HCT116 (cell line): ENCODE measurements at regions not wholly inside any gene's neighbourhood (a gene's known extent, or its start where the extent isn't known, plus 50 kb on each side); places are given as distances from the start of the nearest gene placed in this dataset.

Experiments used
- ATAC-seq: fragments of 200-7000 bp; cut with Tn5 transposase; 2 replicates; pipeline ENCODE4 v1.9.1; 2020; ENCODE audit warnings: mild to moderate bottlenecking, moderate library complexity
- BruUV-seq: library from RNA; stranded (reverse); fragments of 400-500 nt; replicated peaks from 2 replicates; lab custom pipeline; 2021; lab: Mats Ljungman, UMichigan
- CTCF ChIA-PET: fragments of 300-600 bp; sonication (Branson Sonifier 250); formaldehyde crosslinking; loops from one replicate; lab custom pipeline; 2021; ENCODE audit warnings: antibody characterized with exemption; lab: Charles Lee
- POLR2A ChIA-PET: fragments of 300-600, 350-600 bp; sonication (Branson Sonifier 250); formaldehyde crosslinking; loops from one replicate; lab custom pipeline; 2021; ENCODE audit warnings: antibody characterized with exemption; lab: Charles Lee
- RAD21 ChIA-PET, 2 experiments: fragments of 300-600 bp; sonication (Branson Sonifier 250); formaldehyde crosslinking; loops; one replicate each; lab custom pipeline; 2023; ENCODE audit warnings: low total read pairs in 2 of 2; ENCODE audit not compliant: uncharacterized antibody in 2 of 2, unreplicated experiment in 2 of 2, low non-redundant PET in 1 of 2; lab: Charles Lee
- DNase-seq: peaks from one replicate; pipeline ENCODE4 v3.0.0-alpha.2; 2010; ENCODE audit warnings: low read depth, low spot score
- H2AFZ ChIP-seq: fragments of 200-600 bp; shearing (Covaris generic), sonication (generic); 2 replicates; pipeline ENCODE4 v1.6.1; 2017; ENCODE audit warnings: low read depth, mixed run types, mixed read lengths, antibody characterized with exemption, low read length; ENCODE audit not compliant: poor library complexity, severe bottlenecking
- H3K27ac ChIP-seq: 2 replicates; pipeline ENCODE4 v1.5.1; 2012; ENCODE audit warnings: low read depth, low read length
- H3K27me3 ChIP-seq: fragments of 200-600 bp; sonication (generic); 2 replicates; pipeline ENCODE4 v1.6.1; 2016; ENCODE audit warnings: mixed run types, low read length, mixed read lengths; ENCODE audit not compliant: insufficient read depth
- H3K36me3 ChIP-seq, 2 experiments: fragments of 200-500 bp in 1 of 2; fragments of 200-600 bp in 1 of 2; sonication (Bioruptor generic) in 1 of 2; sonication (generic) in 1 of 2; 2 replicates each; pipeline versions ENCODE4 v1.5.1 to v1.6.1; 2014 to 2016; ENCODE audit warnings: low read length in 2 of 2, inconsistent platforms in 1 of 2, mixed read lengths in 1 of 2, mixed run types in 1 of 2; ENCODE audit not compliant: insufficient read depth in 2 of 2, control insufficient read depth in 1 of 2
- H3K4me1 ChIP-seq, 2 experiments: fragments of 200-600 bp in 1 of 2; sonication (generic) in 1 of 2; 2 replicates each; pipeline versions ENCODE4 v1.5.1 to v1.6.1; 2012 to 2017; ENCODE audit warnings: low read length in 2 of 2, inconsistent platforms in 1 of 2, mild to moderate bottlenecking in 1 of 2, mixed read lengths in 1 of 2, mixed run types in 1 of 2, moderate library complexity in 1 of 2; ENCODE audit not compliant: insufficient read depth in 2 of 2, control insufficient read depth in 1 of 2
- H3K4me2 ChIP-seq: fragments of 200-600 bp; sonication (generic); 2 replicates; pipeline ENCODE4 v1.6.1; 2017; ENCODE audit warnings: mixed run types, low read length, mixed read lengths
- H3K4me3 ChIP-seq, 2 experiments: fragments of 200-600 bp in 1 of 2; sonication (generic) in 1 of 2; replicated peaks in 1 of 2; 2 replicates each; pipeline ENCODE4 v1.5.1; 2011 to 2016; ENCODE audit warnings: low read length in 2 of 2, control low read depth in 1 of 2, low read depth in 1 of 2, mild to moderate bottlenecking in 1 of 2, mixed read lengths in 1 of 2, mixed run types in 1 of 2
- H3K79me2 ChIP-seq: fragments of 200-600 bp; sonication (generic); 2 replicates; pipeline ENCODE4 v1.6.1; 2017; ENCODE audit warnings: mild to moderate bottlenecking, mixed run types, low read length, moderate library complexity, mixed read lengths; ENCODE audit not compliant: insufficient read depth
- H3K9ac ChIP-seq: fragments of 200-600 bp; sonication (generic); 2 replicates; pipeline ENCODE4 v1.6.1; 2016; ENCODE audit warnings: low read length, mixed read lengths
- H3K9me2 ChIP-seq: fragments of 200-600 bp; sonication (generic), shearing (Covaris generic); 2 replicates; pipeline ENCODE4 v1.6.1; 2017; ENCODE audit warnings: mixed run types, mild to moderate bottlenecking, moderate library complexity; ENCODE audit not compliant: insufficient read depth
- H3K9me3 ChIP-seq, 2 experiments: fragments of 200-500 bp in 1 of 2; fragments of 200-600 bp in 1 of 2; sonication (Bioruptor generic) in 1 of 2; sonication (generic) in 1 of 2; 2 replicates each; pipeline ENCODE4 v1.6.1; 2014 to 2017; ENCODE audit warnings: low read length in 2 of 2, mixed read lengths in 2 of 2, inconsistent platforms in 1 of 2, low read depth in 1 of 2, mild to moderate bottlenecking in 1 of 2, mixed run types in 1 of 2, moderate library complexity in 1 of 2; ENCODE audit not compliant: control insufficient read depth in 1 of 2, insufficient read depth in 1 of 2
- H4K20me1 ChIP-seq: fragments of 200-600 bp; sonication (generic), shearing (Covaris generic); 2 replicates; pipeline ENCODE4 v1.6.1; 2017; ENCODE audit warnings: mixed run types, mild to moderate bottlenecking, moderate library complexity; ENCODE audit not compliant: insufficient read depth
- ATF3 ChIP-seq: IDR thresholded peaks from 2 replicates; pipeline ENCODE4 v1.6.1; 2012
- CBX3 ChIP-seq: IDR thresholded peaks from 2 replicates; pipeline ENCODE4 v1.6.1; 2012; ENCODE audit warnings: low read depth
- CTCF ChIP-seq, 3 experiments: fragments of 200-600 bp in 1 of 3; sonication (generic) in 1 of 3; IDR thresholded peaks in 2 of 3; conservative IDR thresholded peaks in 1 of 3; 2 replicates each; pipeline ENCODE4 v1.5.1; 2012 to 2017; ENCODE audit warnings: low read depth in 2 of 3, low read length in 2 of 3, antibody characterized with exemption in 1 of 3, borderline replicate concordance in 1 of 3, control low read depth in 1 of 3, mild to moderate bottlenecking in 1 of 3, mixed read lengths in 1 of 3, mixed run types in 1 of 3, moderate library complexity in 1 of 3; ENCODE audit not compliant: insufficient read depth in 1 of 3
- EGR1 ChIP-seq: IDR thresholded peaks from 2 replicates; pipeline ENCODE4 v1.6.1; 2012; ENCODE audit warnings: low read depth
- EZH2phosphoT487 ChIP-seq: fragments of 200-600 bp; IDR thresholded peaks from 2 replicates; pipeline ENCODE4 v1.6.1; 2018; ENCODE audit warnings: antibody characterized with exemption, borderline replicate concordance
- FOSL1 ChIP-seq: IDR thresholded peaks from 2 replicates; pipeline ENCODE4 v1.6.1; 2012; ENCODE audit warnings: low read depth
- MAX ChIP-seq: IDR thresholded peaks from 2 replicates; pipeline ENCODE4 v1.6.1; 2012
- POLR2AphosphoS5 ChIP-seq: IDR thresholded peaks from 2 replicates; pipeline ENCODE4 v1.6.1; 2011; ENCODE audit warnings: mild to moderate bottlenecking, low read depth, low read length, moderate library complexity
- RAD21 ChIP-seq: IDR thresholded peaks from 2 replicates; pipeline ENCODE4 v1.6.1; 2012; ENCODE audit warnings: low read depth, mild to moderate bottlenecking
- SIN3A ChIP-seq: IDR thresholded peaks from 2 replicates; pipeline ENCODE4 v1.6.1; 2012; ENCODE audit warnings: low read depth
- SP1 ChIP-seq: IDR thresholded peaks from 2 replicates; pipeline ENCODE4 v1.6.1; 2012; ENCODE audit warnings: low read depth
- SRF ChIP-seq: IDR thresholded peaks from 2 replicates; pipeline ENCODE4 v1.6.1; 2012; ENCODE audit warnings: low read depth
- ZNF274 ChIP-seq: fragments of 200-500 bp; sonication (Bioruptor generic); IDR thresholded peaks from 2 replicates; pipeline ENCODE4 v1.6.1; 2014; ENCODE audit warnings: mild to moderate bottlenecking, low read depth, low read length, inconsistent platforms
- intact Hi-C: fragments of 100-400 bp; cut with micrococcal nuclease; formaldehyde crosslinking; loops from 2 replicates; pipeline ENCODE4 v1.10.0; 2022

- Histone ChIP-seq H3K27ac (no peak overlapping the region), H3K9me3 (peaks cover 10 to 35% of the 10 kb centered on the region in 2 experiments; a peak in 2 of 4 replicates), H4K20me1 (no peaks in the 10 kb centered on the region), H3K9me2 (no peaks in the 10 kb centered on the region), H3K79me2 (no peaks in the 10 kb centered on the region), H3K27me3 (no peaks in the 10 kb centered on the region), H3K4me2 (no peak overlapping the region), H2AFZ (no peak overlapping the region), H3K4me3 (no peak overlapping the region), H3K9ac (no peak overlapping the region), H3K36me3 (no peaks in the 10 kb centered on the region), H3K4me1 (no peaks in the 10 kb centered on the region)
- intact Hi-C loops = no loop called here
- DNase-seq (no peak), ATAC-seq (no peak)
- no TSS peak for BruUV-seq
- TF ChIP-seq MAX (no peak), POLR2AphosphoS5 (no peak), RAD21 (no peak), ZNF274 (no peak), EZH2phosphoT487 (no peak), EGR1 (no peak), FOSL1 (no peak), ATF3 (no peak), SP1 (no peak)
- ChIA-PET RAD21 (no interaction called here), POLR2A (no interaction called here), CTCF (no interaction called here)
Observed at GRCh38 chr4:58357947-58358346, 1247.8 kb upstream of the IGFBP7 start.

- no peak overlapping the region for H3K9ac ChIP-seq
- H3K9me3 ChIP-seq = peaks cover 0 to 3% of the 10 kb centered on the region in 2 experiments; a peak in 3 of 4 replicates
- CTCF ChIA-PET = no interaction called here
- no peak overlapping the region for H3K27ac ChIP-seq
- no peaks in the 10 kb centered on the region for H3K36me3 ChIP-seq
- TF ChIP-seq CBX3 (no peak), RAD21 (no peak), EGR1 (no peak), EZH2phosphoT487 (no peak), CTCF (IDR thresholded peaks at IDR 0.05 in 2 of 3, conservative IDR thresholded peaks at IDR 0.05 in 1 of 3; ENCODE audit: borderline replicate concordance in 1 of 3, insufficient read depth in 1 of 3, low read depth in 2 of 3, low read length in 2 of 3) (no peak), SRF (no peak), SIN3A (no peak)
- TF ChIP-seq, all 23 proteins: peak for 0
- ATAC-seq = no peak
- Histone ChIP-seq H2AFZ (no peak overlapping the region), H3K27me3 (no peaks in the 10 kb centered on the region), H3K4me3 (no peak overlapping the region), H3K4me2 (no peak overlapping the region), H4K20me1 (no peaks in the 10 kb centered on the region), H3K79me2 (no peaks in the 10 kb centered on the region), H3K9me2 (no peaks in the 10 kb centered on the region), H3K4me1 (no peaks in the 10 kb centered on the region)
- RAD21 ChIA-PET = no interaction called here
- DNase-seq = no peak
- no TSS peak for BruUV-seq
- POLR2A ChIA-PET = no interaction called here
- intact Hi-C loops = no loop called here
Observed at GRCh38 chr4:58325070-58325469, 1214.9 kb upstream of the IGFBP7 start.
